ENCODE measurements at regions not wholly inside any gene's neighbourhood (a gene's known extent, or its start where the extent isn't known, plus 50 kb on each side); places are given as distances from the start of the nearest gene placed in this dataset.

GRCh38 chr1:18021242-18021641 is 86.4 kb upstream of the IGSF21 start:
- TF ChIP-seq CTCF (conservative IDR thresholded peaks at IDR 0.05; ENCODE audit: low read depth, low read length): no peak
- no peak for TF ChIP-seq EZH2 (IDR thresholded peaks at IDR 0.05; ENCODE audit: borderline replicate concordance, low read depth, low read length, poor library complexity, severe bottlenecking)
- no TSS peak for BruUV-seq (replicated peaks)
- intact Hi-C loops (cut with micrococcal nuclease; ENCODE audit: unreplicated experiment): no loop called here
- no peak for DNase-seq (ENCODE audit: low spot score)
- Histone ChIP-seq H3K4me3 (ENCODE audit: low read depth, low read length, poor library complexity, severe bottlenecking) (no peak overlapping the region), H3K27me3 (replicated peaks; ENCODE audit: insufficient read depth, low read depth, low read length, poor library complexity) (peaks cover 98% of the 10 kb centered on the region), H3K36me3 (ENCODE audit: insufficient read depth, low read length, poor library complexity, severe bottlenecking) (no peaks in the 10 kb centered on the region), H3K4me1 (ENCODE audit: insufficient read depth, low read length, poor library complexity, severe bottlenecking) (no peaks in the 10 kb centered on the region), H3K9me3 (ENCODE audit: low read depth, low read length, poor library complexity, severe bottlenecking) (no peaks in the 10 kb centered on the region), H3K27ac (ENCODE audit: low read depth, low read length, poor library complexity, severe bottlenecking) (no peak overlapping the region)
- ChIA-PET POLR2A (ENCODE audit: low non-redundant PET) (no interaction called here), CTCF (no interaction called here)

- TF ChIP-seq EZH2 (IDR thresholded peaks at IDR 0.05; ENCODE audit: borderline replicate concordance, low read depth, low read length, poor library complexity, severe bottlenecking) (no peak), CTCF (conservative IDR thresholded peaks at IDR 0.05; ENCODE audit: low read depth, low read length) (no peak)
- intact Hi-C loops (cut with micrococcal nuclease; ENCODE audit: unreplicated experiment): no loop called here
- H3K27ac ChIP-seq (ENCODE audit: low read depth, low read length, poor library complexity, severe bottlenecking): no peak overlapping the region
- BruUV-seq (replicated peaks): no TSS peak
- ChIA-PET POLR2A (ENCODE audit: low non-redundant PET) (no interaction called here), CTCF (no interaction called here)
- no peak overlapping the region for H3K4me3 ChIP-seq (ENCODE audit: low read depth, low read length, poor library complexity, severe bottlenecking)
- no peak for DNase-seq (ENCODE audit: low spot score)
- H3K4me1 ChIP-seq (ENCODE audit: insufficient read depth, low read length, poor library complexity, severe bottlenecking): no peaks in the 10 kb centered on the region
- H3K27me3 ChIP-seq (replicated peaks; ENCODE audit: insufficient read depth, low read depth, low read length, poor library complexity): peaks cover 68% of the 10 kb centered on the region
- H3K36me3 ChIP-seq (ENCODE audit: insufficient read depth, low read length, poor library complexity, severe bottlenecking): no peaks in the 10 kb centered on the region
- H3K9me3 ChIP-seq (ENCODE audit: low read depth, low read length, poor library complexity, severe bottlenecking): no peaks in the 10 kb centered on the region
These were observed 75.3 kb upstream of the IGSF21 start for GRCh38 chr1:18032172-18032859.

GRCh38 chr1:18035145-18035544 is 72.5 kb upstream of the IGSF21 start:
- BruUV-seq (replicated peaks): no TSS peak
- Histone ChIP-seq H3K4me3 (ENCODE audit: low read depth, low read length, poor library complexity, severe bottlenecking) (no peak overlapping the region), H3K9me3 (ENCODE audit: low read depth, low read length, poor library complexity, severe bottlenecking) (no peaks in the 10 kb centered on the region), H3K27ac (ENCODE audit: low read depth, low read length, poor library complexity, severe bottlenecking) (no peak overlapping the region), H3K4me1 (ENCODE audit: insufficient read depth, low read length, poor library complexity, severe bottlenecking) (no peaks in the 10 kb centered on the region), H3K36me3 (ENCODE audit: insufficient read depth, low read length, poor library complexity, severe bottlenecking) (no peaks in the 10 kb centered on the region), H3K27me3 (replicated peaks; ENCODE audit: insufficient read depth, low read depth, low read length, poor library complexity) (peaks cover 44% of the 10 kb centered on the region)
- intact Hi-C loops (cut with micrococcal nuclease; ENCODE audit: unreplicated experiment): no loop called here
- TF ChIP-seq CTCF (conservative IDR thresholded peaks at IDR 0.05; ENCODE audit: low read depth, low read length): no peak
- no peak for TF ChIP-seq EZH2 (IDR thresholded peaks at IDR 0.05; ENCODE audit: borderline replicate concordance, low read depth, low read length, poor library complexity, severe bottlenecking)
- ChIA-PET CTCF (no interaction called here), POLR2A (ENCODE audit: low non-redundant PET) (no interaction called here)
- DNase-seq (ENCODE audit: low spot score): no peak
